HL-60 (cell line): ENCODE measurements at regions not wholly inside any gene's neighbourhood (a gene's known extent, or its start where the extent isn't known, plus 50 kb on each side); places are given as distances from the start of the nearest gene placed in this dataset.

ENCODE experiments used
- GABPA ChIP-seq: IDR thresholded peaks from 2 replicates; pipeline ENCODE4 v1.6.1; 2012; ENCODE audit warnings: low read depth
- POLR2AphosphoS5 ChIP-seq: IDR thresholded peaks from 2 replicates; pipeline ENCODE4 v1.6.1; 2012; ENCODE audit warnings: low read depth
- TF ChIP-seq, protein P1 (sequence below): IDR thresholded peaks from one replicate; pipeline ENCODE4 v1.5.1; 2011; ENCODE audit warnings: low read length, control low read depth, inconsistent platforms; ENCODE audit not compliant: insufficient read depth
- TF ChIP-seq, protein P2 (sequence below): IDR thresholded peaks from 2 replicates; pipeline ENCODE4 v1.6.1; 2012; ENCODE audit warnings: low read depth; ENCODE audit not compliant: insufficient replicate concordance

DNA sequence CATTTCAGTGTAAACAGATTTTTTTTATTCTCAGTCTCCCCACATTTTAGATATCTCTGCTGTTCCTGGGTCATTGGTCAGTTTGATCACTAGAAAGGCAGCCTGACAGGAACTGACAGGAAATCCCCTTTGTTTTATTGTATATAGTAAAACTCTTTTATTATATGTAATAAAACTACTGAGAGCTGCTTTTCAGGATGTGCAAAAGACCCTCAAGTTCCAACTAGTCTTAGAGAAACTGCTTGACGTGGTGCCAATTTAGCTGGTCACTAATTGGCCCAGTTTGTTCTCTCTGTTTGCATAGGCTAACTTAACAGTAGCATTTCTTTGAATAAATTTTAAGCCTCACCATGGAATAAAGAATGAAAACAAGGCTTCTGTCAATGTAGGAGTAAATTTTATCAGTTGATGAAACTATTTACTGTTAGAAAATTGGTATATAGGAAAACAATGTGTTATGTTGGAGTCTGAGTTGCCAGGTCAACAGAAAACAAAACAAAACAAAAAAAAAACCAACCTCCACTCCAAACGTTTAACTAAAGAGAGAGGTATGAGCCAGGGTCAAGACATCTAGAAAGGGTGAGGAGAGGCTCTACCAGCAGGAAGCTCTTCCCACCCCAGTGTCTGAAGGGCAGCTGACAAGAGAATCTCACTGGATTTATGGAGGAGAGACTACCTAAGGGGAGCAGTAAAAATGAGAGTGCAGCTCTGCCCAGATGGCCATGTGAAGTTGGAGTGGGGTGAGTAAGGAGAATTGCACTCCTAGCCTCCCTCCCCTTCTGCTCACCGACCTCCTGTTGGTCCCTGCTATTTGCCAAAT lies 184.6 kb downstream of the ST6GAL2 start:
- TF ChIP-seq, protein P1, sequence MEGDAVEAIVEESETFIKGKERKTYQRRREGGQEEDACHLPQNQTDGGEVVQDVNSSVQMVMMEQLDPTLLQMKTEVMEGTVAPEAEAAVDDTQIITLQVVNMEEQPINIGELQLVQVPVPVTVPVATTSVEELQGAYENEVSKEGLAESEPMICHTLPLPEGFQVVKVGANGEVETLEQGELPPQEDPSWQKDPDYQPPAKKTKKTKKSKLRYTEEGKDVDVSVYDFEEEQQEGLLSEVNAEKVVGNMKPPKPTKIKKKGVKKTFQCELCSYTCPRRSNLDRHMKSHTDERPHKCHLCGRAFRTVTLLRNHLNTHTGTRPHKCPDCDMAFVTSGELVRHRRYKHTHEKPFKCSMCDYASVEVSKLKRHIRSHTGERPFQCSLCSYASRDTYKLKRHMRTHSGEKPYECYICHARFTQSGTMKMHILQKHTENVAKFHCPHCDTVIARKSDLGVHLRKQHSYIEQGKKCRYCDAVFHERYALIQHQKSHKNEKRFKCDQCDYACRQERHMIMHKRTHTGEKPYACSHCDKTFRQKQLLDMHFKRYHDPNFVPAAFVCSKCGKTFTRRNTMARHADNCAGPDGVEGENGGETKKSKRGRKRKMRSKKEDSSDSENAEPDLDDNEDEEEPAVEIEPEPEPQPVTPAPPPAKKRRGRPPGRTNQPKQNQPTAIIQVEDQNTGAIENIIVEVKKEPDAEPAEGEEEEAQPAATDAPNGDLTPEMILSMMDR = no peak
- TF ChIP-seq POLR2AphosphoS5 = no peak
- TF ChIP-seq, protein P2, sequence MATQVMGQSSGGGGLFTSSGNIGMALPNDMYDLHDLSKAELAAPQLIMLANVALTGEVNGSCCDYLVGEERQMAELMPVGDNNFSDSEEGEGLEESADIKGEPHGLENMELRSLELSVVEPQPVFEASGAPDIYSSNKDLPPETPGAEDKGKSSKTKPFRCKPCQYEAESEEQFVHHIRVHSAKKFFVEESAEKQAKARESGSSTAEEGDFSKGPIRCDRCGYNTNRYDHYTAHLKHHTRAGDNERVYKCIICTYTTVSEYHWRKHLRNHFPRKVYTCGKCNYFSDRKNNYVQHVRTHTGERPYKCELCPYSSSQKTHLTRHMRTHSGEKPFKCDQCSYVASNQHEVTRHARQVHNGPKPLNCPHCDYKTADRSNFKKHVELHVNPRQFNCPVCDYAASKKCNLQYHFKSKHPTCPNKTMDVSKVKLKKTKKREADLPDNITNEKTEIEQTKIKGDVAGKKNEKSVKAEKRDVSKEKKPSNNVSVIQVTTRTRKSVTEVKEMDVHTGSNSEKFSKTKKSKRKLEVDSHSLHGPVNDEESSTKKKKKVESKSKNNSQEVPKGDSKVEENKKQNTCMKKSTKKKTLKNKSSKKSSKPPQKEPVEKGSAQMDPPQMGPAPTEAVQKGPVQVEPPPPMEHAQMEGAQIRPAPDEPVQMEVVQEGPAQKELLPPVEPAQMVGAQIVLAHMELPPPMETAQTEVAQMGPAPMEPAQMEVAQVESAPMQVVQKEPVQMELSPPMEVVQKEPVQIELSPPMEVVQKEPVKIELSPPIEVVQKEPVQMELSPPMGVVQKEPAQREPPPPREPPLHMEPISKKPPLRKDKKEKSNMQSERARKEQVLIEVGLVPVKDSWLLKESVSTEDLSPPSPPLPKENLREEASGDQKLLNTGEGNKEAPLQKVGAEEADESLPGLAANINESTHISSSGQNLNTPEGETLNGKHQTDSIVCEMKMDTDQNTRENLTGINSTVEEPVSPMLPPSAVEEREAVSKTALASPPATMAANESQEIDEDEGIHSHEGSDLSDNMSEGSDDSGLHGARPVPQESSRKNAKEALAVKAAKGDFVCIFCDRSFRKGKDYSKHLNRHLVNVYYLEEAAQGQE = no peak
- TF ChIP-seq GABPA = no peak
